H1 (cell line): ENCODE measurements at regions not wholly inside any gene's neighbourhood (a gene's known extent, or its start where the extent isn't known, plus 50 kb on each side); places are given as distances from the start of the nearest gene placed in this dataset.
"Not testable (repeated sequence)": the region's sequence is repeated elsewhere in the genome, so short reads cannot be mapped to it uniquely, and the experiment has no call there.

Source experiments
- CTCF ChIA-PET: fragments of 300-600 bp; sonication (Branson Sonifier 250); formaldehyde crosslinking; loops from one replicate; lab custom pipeline; 2021; ENCODE audit not compliant: partially characterized antibody; lab: Charles Lee
- POLR2A ChIA-PET: fragments of 300-600 bp; sonication (Branson Sonifier 250); formaldehyde crosslinking; loops from one replicate; lab custom pipeline; 2021; ENCODE audit warnings: inconsistent platforms; ENCODE audit not compliant: partially characterized antibody; lab: Charles Lee
- DNase-seq, 2 experiments: peaks; one replicate each; pipeline versions ENCODE4 v3.0.0 to v3.0.0-alpha.2; 2010 to 2022; ENCODE audit warnings: low spot score in 2 of 2, low read depth in 1 of 2, mixed read lengths in 1 of 2
- FAIRE-seq: peaks from 2 replicates; lab custom pipeline; 2011; peaks lifted over from hg19 to GRCh38; lab: Jason Lieb, UNC
- H2AFZ ChIP-seq: 2 replicates; pipeline ENCODE4 v1.8.1; 2012; ENCODE audit warnings: low read length, inconsistent platforms
- H2AK5ac ChIP-seq: 2 replicates; pipeline ENCODE4 v1.6.1; 2013; ENCODE audit warnings: low read depth, low read length
- H2BK120ac ChIP-seq: replicated peaks from 2 replicates; pipeline ENCODE3; 2013; ENCODE audit warnings: low read depth, low read length, inconsistent platforms
- H2BK12ac ChIP-seq: 2 replicates; pipeline ENCODE4 v1.6.1; 2013; ENCODE audit warnings: low read depth, low read length
- H2BK15ac ChIP-seq: 2 replicates; pipeline ENCODE4 v1.6.1; 2013; ENCODE audit warnings: low read length
- H2BK20ac ChIP-seq: 2 replicates; pipeline ENCODE4 v1.6.1; 2013; ENCODE audit warnings: low read length
- H2BK5ac ChIP-seq: 2 replicates; pipeline ENCODE4 v1.6.1; 2013; ENCODE audit warnings: low read depth, low read length
- H3K14ac ChIP-seq: 2 replicates; pipeline ENCODE4 v1.6.1; 2013; ENCODE audit warnings: inconsistent platforms; ENCODE audit not compliant: insufficient read length
- H3K18ac ChIP-seq: 2 replicates; pipeline ENCODE4 v1.6.1; 2013; ENCODE audit warnings: low read length; ENCODE audit errors: extremely low read depth
- H3K23ac ChIP-seq: 2 replicates; pipeline ENCODE4 v1.6.1; 2013; ENCODE audit warnings: inconsistent platforms; ENCODE audit not compliant: insufficient read length
- H3K23me2 ChIP-seq: 2 replicates; pipeline ENCODE4 v1.6.1; 2013; ENCODE audit warnings: low read depth, low read length
- H3K27ac ChIP-seq: 2 replicates; pipeline ENCODE4 v1.6.1; 2011; ENCODE audit warnings: low read depth, low read length, inconsistent platforms
- H3K27me3 ChIP-seq, 4 experiments: replicated peaks in 1 of 4; 1 replicate in 1 of 4; 2 replicates in 3 of 4; pipeline versions ENCODE4 v1.6.1 to v1.8.1; 2011 to 2013; ENCODE audit warnings: low read length in 3 of 4, mild to moderate bottlenecking in 3 of 4, inconsistent platforms in 2 of 4, mixed read lengths in 2 of 4, moderate library complexity in 1 of 4; ENCODE audit not compliant: control insufficient read depth in 3 of 4, insufficient read depth in 3 of 4; ENCODE audit errors: extremely low read depth in 1 of 4
- H3K36me3 ChIP-seq, 4 experiments: 2 replicates each; pipeline versions ENCODE4 v1.6.1 to v1.8.1; 2011 to 2013; ENCODE audit warnings: mild to moderate bottlenecking in 4 of 4, low read length in 3 of 4, moderate library complexity in 2 of 4, control low read depth in 1 of 4, inconsistent platforms in 1 of 4; ENCODE audit not compliant: insufficient read depth in 4 of 4, control insufficient read depth in 2 of 4
- H3K4ac ChIP-seq: replicated peaks from 2 replicates; pipeline ENCODE3; 2013; ENCODE audit warnings: low read length, low read depth, mixed read lengths, inconsistent platforms; ENCODE audit not compliant: insufficient read length
- H3K4me1 ChIP-seq, 4 experiments: replicated peaks in 1 of 4; 1 replicate in 1 of 4; 2 replicates in 3 of 4; pipeline versions ENCODE4 v1.6.1 to v1.8.1; 2011 to 2013; ENCODE audit warnings: low read length in 3 of 4, inconsistent platforms in 2 of 4, mixed read lengths in 1 of 4; ENCODE audit not compliant: insufficient read depth in 4 of 4, control insufficient read depth in 3 of 4
- H3K4me2 ChIP-seq, 2 experiments: 2 replicates each; pipeline versions ENCODE4 v1.6.1 to v1.8.1; 2011 to 2013; ENCODE audit warnings: low read depth in 2 of 2, low read length in 2 of 2, control low read depth in 1 of 2, inconsistent platforms in 1 of 2, mild to moderate bottlenecking in 1 of 2; ENCODE audit not compliant: insufficient read depth in 1 of 2
- H3K4me3 ChIP-seq, 4 experiments: fragments of 200-600, 300-600 bp in 1 of 4; sonication (generic), shearing (Covaris generic), sonication (Bioruptor Twin) in 1 of 4; 2 replicates each; pipeline versions ENCODE4 v1.5.1 to v1.8.1; 2011 to 2016; ENCODE audit warnings: low read length in 4 of 4, low read depth in 3 of 4, control low read depth in 2 of 4, inconsistent platforms in 2 of 4, mild to moderate bottlenecking in 2 of 4, mixed read lengths in 1 of 4, moderate library complexity in 1 of 4; ENCODE audit not compliant: insufficient read depth in 2 of 4; ENCODE audit errors: extremely low read depth in 1 of 4
- H3K56ac ChIP-seq: replicated peaks from 2 replicates; pipeline ENCODE3; 2013; ENCODE audit warnings: low read depth, mild to moderate bottlenecking, mixed read lengths, low read length, inconsistent platforms; ENCODE audit not compliant: insufficient read length
- H3K79me1 ChIP-seq: 2 replicates; pipeline ENCODE4 v1.6.1; 2013; ENCODE audit warnings: low read depth, low read length, control low read depth
- H3K79me2 ChIP-seq, 2 experiments: 2 replicates each; pipeline versions ENCODE4 v1.6.1 to v1.8.1; 2012 to 2013; ENCODE audit warnings: low read length in 2 of 2, mild to moderate bottlenecking in 2 of 2, inconsistent platforms in 1 of 2; ENCODE audit not compliant: insufficient read depth in 2 of 2, control insufficient read depth in 1 of 2
- H3K9ac ChIP-seq, 4 experiments: replicated peaks in 1 of 4; 1 replicate in 1 of 4; 2 replicates in 3 of 4; pipeline versions ENCODE4 v1.6.1 to v1.8.1; 2011 to 2013; ENCODE audit warnings: low read depth in 3 of 4, low read length in 3 of 4, control low read depth in 2 of 4, mild to moderate bottlenecking in 2 of 4, moderate library complexity in 2 of 4, inconsistent platforms in 1 of 4; ENCODE audit errors: extremely low read depth in 1 of 4
- H3K9me3 ChIP-seq, 2 experiments: 2 replicates each; pipeline versions ENCODE4 v1.6.1 to v1.8.1; 2012 to 2013; ENCODE audit warnings: mild to moderate bottlenecking in 2 of 2, moderate library complexity in 2 of 2, control low read depth in 1 of 2, inconsistent platforms in 1 of 2, low read depth in 1 of 2, low read length in 1 of 2, mixed read lengths in 1 of 2; ENCODE audit not compliant: insufficient read depth in 2 of 2
- H4K20me1 ChIP-seq, 2 experiments: replicated peaks in 1 of 2; 2 replicates each; pipeline versions ENCODE3 to v1.8.1; 2011 to 2013; ENCODE audit warnings: inconsistent platforms in 2 of 2, low read length in 2 of 2, mild to moderate bottlenecking in 1 of 2; ENCODE audit not compliant: insufficient read depth in 2 of 2, control insufficient read depth in 1 of 2
- H4K5ac ChIP-seq: 2 replicates; pipeline ENCODE4 v1.6.1; 2013; ENCODE audit warnings: low read length, low read depth, mixed read lengths, inconsistent platforms; ENCODE audit not compliant: insufficient read length
- H4K8ac ChIP-seq: 2 replicates; pipeline ENCODE4 v1.8.0; 2013; ENCODE audit warnings: mild to moderate bottlenecking, moderate library complexity, low read length, inconsistent platforms; ENCODE audit not compliant: insufficient read depth; ENCODE audit errors: extremely low read depth
- H4K91ac ChIP-seq: replicated peaks from 2 replicates; pipeline ENCODE3; 2013; ENCODE audit warnings: low read length, mixed read lengths, inconsistent platforms; ENCODE audit not compliant: insufficient read length
- WGBS, 2 experiments: shearing (Covaris generic) in 1 of 2; methylation state at CpG; one replicate each; pipeline versions ENCODE4 v1.1.6 to v1.1.7; 2013 to 2015; ENCODE audit warnings: low lambda C conversion rate in 2 of 2, mixed read lengths in 2 of 2, inconsistent platforms in 1 of 2, low coverage in 1 of 2, missing lambda C conversion rate in 1 of 2; ENCODE audit not compliant: insufficient replicate concordance in 2 of 2, insufficient coverage in 1 of 2, insufficient read length in 1 of 2; ENCODE audit errors: extremely low coverage in 1 of 2, missing lambda C conversion rate in 1 of 2; 5-methylcytosine and 5-hydroxymethylcytosine counted together

DNA sequence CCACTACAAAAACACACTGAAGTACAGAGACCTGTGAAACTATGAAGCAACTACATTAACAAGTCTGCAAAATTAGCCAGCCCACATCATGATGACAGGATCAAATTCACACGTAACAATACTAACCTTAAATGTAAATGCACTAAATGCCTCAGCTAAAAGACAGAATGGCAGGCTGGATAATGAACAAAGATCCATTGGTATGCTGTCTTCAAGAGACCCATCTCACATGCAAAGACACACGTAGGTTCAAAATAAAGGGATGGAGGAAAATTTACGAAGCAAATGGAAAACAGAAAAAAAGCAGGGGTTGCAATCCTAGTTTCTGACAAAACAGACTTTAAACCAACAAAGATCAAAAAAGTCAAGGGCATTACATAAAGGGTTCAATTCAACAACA is 120.1 kb upstream of the OSTN start:
- WGBS, 2 experiments = 74% methylated on average over 3 of the region's 3 CpGs; no CpG with 5 or more reads in 1 of the 2 experiments
- H3K79me2 ChIP-seq, H3K9ac ChIP-seq, H2BK120ac ChIP-seq, H3K23ac ChIP-seq, H4K5ac ChIP-seq, H3K56ac ChIP-seq, H3K4me3 ChIP-seq, H2BK12ac ChIP-seq, H2BK5ac ChIP-seq, H4K20me1 ChIP-seq, POLR2A ChIA-PET, H2AFZ ChIP-seq, H3K4ac ChIP-seq, H3K79me1 ChIP-seq, H3K4me2 ChIP-seq, H4K8ac ChIP-seq, CTCF ChIA-PET, H2BK15ac ChIP-seq, H4K91ac ChIP-seq, FAIRE-seq, DNase-seq, H3K27ac ChIP-seq, H3K4me1 ChIP-seq, H3K36me3 ChIP-seq, H3K14ac ChIP-seq, H3K27me3 ChIP-seq, H3K9me3 ChIP-seq, H3K23me2 ChIP-seq, H3K18ac ChIP-seq, H2BK20ac ChIP-seq, H2AK5ac ChIP-seq: not testable (repeated sequence)
